Gastrocnemius medialis (tissue), 4 donors: ENCODE measurements at regions not wholly inside any gene's neighbourhood (a gene's known extent, or its start where the extent isn't known, plus 50 kb on each side); places are given as distances from the start of the nearest gene placed in this dataset.
A peak's percentile ranks its signal among the peaks of the same experiment; 100 is the strongest.

ENCODE experiments used
- ATAC-seq, 2 donors: fragments of 150-250 bp; one replicate each; pipeline ENCODE4 v1.9.1; 2016
- DNase-seq, 2 donors: peaks; one replicate each; pipeline ENCODE4 v3.0.0-alpha.2; 2019
- H3K27ac ChIP-seq, 4 donors: fragments of 200-600 bp; sonication (generic); 1 replicate in 1 of 4; 2 replicates in 3 of 4; pipeline ENCODE4 v1.5.1; 2016 to 2018; ENCODE audit warnings: mild to moderate bottlenecking in 2 of 4, moderate library complexity in 1 of 4
- H3K27me3 ChIP-seq, 3 donors: fragments of 200-600 bp; sonication (generic) in 2 of 3; 1 replicate in 1 of 3; 2 replicates in 2 of 3; pipeline versions ENCODE4 v1.5.1 to v1.6.0; 2016 to 2019; ENCODE audit warnings: mild to moderate bottlenecking in 1 of 3, moderate library complexity in 1 of 3
- H3K36me3 ChIP-seq, 2 donors: fragments of 200-600 bp; sonication (generic) in 1 of 2; one replicate each; pipeline ENCODE4 v1.5.1; 2017 to 2018
- H3K4me1 ChIP-seq, 2 donors: fragments of 200-600 bp; sonication (generic) in 1 of 2; one replicate each; pipeline ENCODE4 v1.5.1; 2016 to 2017; ENCODE audit warnings: mild to moderate bottlenecking in 2 of 2
- H3K4me3 ChIP-seq, 4 donors: fragments of 200-600 bp; sonication (generic) in 3 of 4; 1 replicate in 1 of 4; 2 replicates in 3 of 4; pipeline ENCODE4 v1.5.1; 2016 to 2019; ENCODE audit warnings: mild to moderate bottlenecking in 2 of 4
- H3K9me3 ChIP-seq, 3 donors: fragments of 200-600 bp; sonication (generic) in 2 of 3; 1 replicate in 1 of 3; 2 replicates in 2 of 3; pipeline ENCODE4 v1.5.1; 2016 to 2019
- CTCF ChIP-seq, 5 experiments: fragments of 450-650 bp in 3 of 5; fragments of 200-600 bp in 2 of 5; sonication (generic) in 2 of 5; IDR thresholded peaks in 4 of 5; conservative IDR thresholded peaks in 1 of 5; 1 replicate in 4 of 5; 2 replicates in 1 of 5; pipeline ENCODE4 v1.5.1; 2016 to 2019; ENCODE audit warnings: antibody characterized with exemption in 5 of 5, mild to moderate bottlenecking in 3 of 5, moderate library complexity in 3 of 5
- POLR2A ChIP-seq, 2 donors: fragments of 450-650 bp; IDR thresholded peaks; one replicate each; pipeline ENCODE4 v1.6.1; 2017; ENCODE audit warnings: antibody characterized with exemption in 2 of 2, mild to moderate bottlenecking in 2 of 2, moderate library complexity in 2 of 2
- in situ Hi-C, 4 donors: fragments of 200-750 bp; cut with MboI; loops; one replicate each; pipeline versions ENCODE4 v1.15.0 to v1.8.0; 2017; ENCODE audit warnings: low sequenced_read_pairs in 4 of 4
- intact Hi-C: fragments of 100-400 bp; cut with DNase I; formaldehyde crosslinking; loops from one replicate; pipeline ENCODE4 v1.15.1; 2023; ENCODE audit warnings: low total_unique reads

GRCh38 chr14:26204728-26205479 lies 392.9 kb downstream of the NOVA1 start:
- H3K4me1 ChIP-seq = no peaks in the 10 kb centered on the region
- no peak for ATAC-seq
- in situ Hi-C loops = no loop called here

DNA sequence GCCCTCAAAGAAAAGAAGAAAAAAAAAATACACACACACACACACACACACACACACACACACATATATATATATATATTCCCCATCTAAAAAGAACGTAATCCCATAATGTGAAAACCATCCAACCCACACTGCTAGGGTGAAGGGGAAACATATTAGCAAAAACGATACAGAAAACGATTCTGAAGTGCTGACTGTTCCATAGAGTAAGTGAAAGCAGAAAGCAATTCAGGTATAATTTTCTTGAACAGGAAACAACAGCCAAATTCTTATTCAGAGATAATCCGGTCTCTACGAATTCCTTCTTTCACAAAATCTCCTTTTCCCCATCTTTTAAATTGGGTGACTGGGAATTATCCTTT lies 393.5 kb downstream of the NOVA1 start:
- Histone ChIP-seq H3K4me1 (no peaks in the 10 kb centered on the region), H3K27me3 (peaks cover 0 to 3% (median 2%) of the 10 kb centered on the region in 3 donors), H3K9me3 (no peaks in the 10 kb centered on the region), H3K4me3 (peak overlapping the region in 3 of 4 donors; percentile 38 to 40 (median 39)), H3K36me3 (no peaks in the 10 kb centered on the region), H3K27ac (no peak overlapping the region)
- no peak for ATAC-seq
- in situ Hi-C loops = no loop called here
- TF ChIP-seq POLR2A (IDR thresholded peaks at IDR 0.05) (no peak), CTCF (IDR thresholded peaks at IDR 0.05 in 4 of 5, conservative IDR thresholded peaks at IDR 0.05 in 1 of 5) (no peak)
- intact Hi-C loops = no loop called here
- DNase-seq = no peak

More at GRCh38 chr14:26204728-26205479, 392.9 kb downstream of the NOVA1 start:
- peak in 1 of 2 donors; percentile 26 for DNase-seq
- Histone ChIP-seq H3K27ac (peak overlapping the region in 2 of 4 donors; percentile 19 to 31), H3K9me3 (no peaks in the 10 kb centered on the region), H3K27me3 (peaks cover 0 to 3% (median 2%) of the 10 kb centered on the region in 3 donors), H3K4me3 (peak overlapping the region; percentile 36 to 40 (median 38)), H3K36me3 (no peaks in the 10 kb centered on the region)
- TF ChIP-seq CTCF (IDR thresholded peaks at IDR 0.05 in 4 of 5, conservative IDR thresholded peaks at IDR 0.05 in 1 of 5) (no peak), POLR2A (IDR thresholded peaks at IDR 0.05) (no peak)
- intact Hi-C loops = no loop called here

DNA sequence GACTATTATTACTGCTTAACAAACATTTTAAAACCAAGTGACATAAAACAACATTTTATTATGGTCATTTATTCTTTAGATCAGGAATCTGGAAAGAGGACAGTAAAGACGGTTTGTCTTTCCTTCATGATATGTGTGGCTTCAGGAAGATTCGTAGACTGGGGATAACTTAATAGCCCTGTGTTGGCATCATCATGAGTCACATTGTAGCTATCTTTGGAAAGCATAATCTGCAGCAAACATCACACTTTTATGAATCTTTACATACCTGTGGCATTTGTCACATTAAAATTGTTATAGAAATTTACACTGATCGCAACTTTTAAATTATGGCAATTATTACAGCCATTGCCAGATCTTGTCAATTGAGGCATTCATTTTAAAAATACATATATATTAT lies 397.1 kb downstream of the NOVA1 start:
- Histone ChIP-seq H3K27me3 (peaks cover 0 to 3% (median 2%) of the 10 kb centered on the region in 3 donors), H3K36me3 (no peaks in the 10 kb centered on the region), H3K9me3 (no peaks in the 10 kb centered on the region), H3K4me3 (no peak overlapping the region), H3K4me1 (no peaks in the 10 kb centered on the region), H3K27ac (no peak overlapping the region)
- intact Hi-C loops = no loop called here
- ATAC-seq (no peak), DNase-seq (no peak)
- in situ Hi-C loops = no loop called here
- TF ChIP-seq CTCF (IDR thresholded peaks at IDR 0.05 in 4 of 5, conservative IDR thresholded peaks at IDR 0.05 in 1 of 5) (no peak), POLR2A (IDR thresholded peaks at IDR 0.05) (no peak)

GRCh38 chr14:26199590-26200370 lies 398.1 kb downstream of the NOVA1 start:
- intact Hi-C loops (no loop called here), in situ Hi-C loops (no loop called here)
- DNase-seq (no peak), ATAC-seq (no peak)
- H3K9me3 ChIP-seq = no peaks in the 10 kb centered on the region
- H3K27ac ChIP-seq = no peak overlapping the region
- no peak overlapping the region for H3K4me3 ChIP-seq
- no peaks in the 10 kb centered on the region for H3K4me1 ChIP-seq
- no peaks in the 10 kb centered on the region for H3K27me3 ChIP-seq
- H3K36me3 ChIP-seq = no peaks in the 10 kb centered on the region
- no peak for TF ChIP-seq CTCF (IDR thresholded peaks at IDR 0.05 in 4 of 5, conservative IDR thresholded peaks at IDR 0.05 in 1 of 5)
- no peak for TF ChIP-seq POLR2A (IDR thresholded peaks at IDR 0.05)
